ENCODE measurements at regions not wholly inside any gene's neighbourhood (a gene's known extent, or its start where the extent isn't known, plus 50 kb on each side); places are given as distances from the start of the nearest gene placed in this dataset.

- Histone ChIP-seq H3K9me2 (ENCODE audit: insufficient read depth) (no peaks in the 10 kb centered on the region), H4K20me1 (replicated peaks; ENCODE audit: insufficient read depth) (no peaks in the 10 kb centered on the region), H3K27ac (ENCODE audit: low read depth) (no peak overlapping the region), H3K27me3 (ENCODE audit: insufficient read depth) (no peaks in the 10 kb centered on the region), H2AFZ (no peak overlapping the region), H3K36me3 (ENCODE audit: insufficient read depth) (no peaks in the 10 kb centered on the region; the same call in 1 of the 2 replicates), H3K4me1 (ENCODE audit: insufficient read depth) (no peaks in the 10 kb centered on the region), H3K4me2 (no peak overlapping the region), H3F3A (replicated peaks; ENCODE audit: low read depth) (no peaks in the 10 kb centered on the region), H3K4me3 (no peak overlapping the region), H3K79me2 (replicated peaks; ENCODE audit: insufficient read depth) (no peaks in the 10 kb centered on the region)
- Mint-ChIP-seq H3K4me3 (no peak overlapping the region), H3K9me3 (peaks cover 3% of the 10 kb centered on the region; the same call in 2 of the 3 replicates), H3K36me3 (ENCODE audit: low read depth) (peaks cover 3% of the 10 kb centered on the region; the same call in 1 of the 3 replicates), H3K27ac (no peak overlapping the region), H3K4me1 (peaks cover 22% of the 10 kb centered on the region), H3K27me3 (ENCODE audit: insufficient read depth, low read depth, poor library complexity) (peaks cover 12% of the 10 kb centered on the region)
- no peak for ATAC-seq
- TF ChIP-seq STAT1 (IDR thresholded peaks at IDR 0.05; ENCODE audit: unreplicated experiment) = no peak
- TF ChIP-seq, protein P1, sequence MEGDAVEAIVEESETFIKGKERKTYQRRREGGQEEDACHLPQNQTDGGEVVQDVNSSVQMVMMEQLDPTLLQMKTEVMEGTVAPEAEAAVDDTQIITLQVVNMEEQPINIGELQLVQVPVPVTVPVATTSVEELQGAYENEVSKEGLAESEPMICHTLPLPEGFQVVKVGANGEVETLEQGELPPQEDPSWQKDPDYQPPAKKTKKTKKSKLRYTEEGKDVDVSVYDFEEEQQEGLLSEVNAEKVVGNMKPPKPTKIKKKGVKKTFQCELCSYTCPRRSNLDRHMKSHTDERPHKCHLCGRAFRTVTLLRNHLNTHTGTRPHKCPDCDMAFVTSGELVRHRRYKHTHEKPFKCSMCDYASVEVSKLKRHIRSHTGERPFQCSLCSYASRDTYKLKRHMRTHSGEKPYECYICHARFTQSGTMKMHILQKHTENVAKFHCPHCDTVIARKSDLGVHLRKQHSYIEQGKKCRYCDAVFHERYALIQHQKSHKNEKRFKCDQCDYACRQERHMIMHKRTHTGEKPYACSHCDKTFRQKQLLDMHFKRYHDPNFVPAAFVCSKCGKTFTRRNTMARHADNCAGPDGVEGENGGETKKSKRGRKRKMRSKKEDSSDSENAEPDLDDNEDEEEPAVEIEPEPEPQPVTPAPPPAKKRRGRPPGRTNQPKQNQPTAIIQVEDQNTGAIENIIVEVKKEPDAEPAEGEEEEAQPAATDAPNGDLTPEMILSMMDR (conservative IDR thresholded peaks at IDR 0.05; ENCODE audit: low read depth in 2 of 2) = no peak
- no peak for TF ChIP-seq POLR2AphosphoS5 (IDR thresholded peaks at IDR 0.05; ENCODE audit: low read depth)
- TF ChIP-seq CREB1 (CRISPR knock-in tag; IDR thresholded peaks at IDR 0.05; ENCODE audit: low read depth) = no peak
- TF ChIP-seq, protein P2, sequence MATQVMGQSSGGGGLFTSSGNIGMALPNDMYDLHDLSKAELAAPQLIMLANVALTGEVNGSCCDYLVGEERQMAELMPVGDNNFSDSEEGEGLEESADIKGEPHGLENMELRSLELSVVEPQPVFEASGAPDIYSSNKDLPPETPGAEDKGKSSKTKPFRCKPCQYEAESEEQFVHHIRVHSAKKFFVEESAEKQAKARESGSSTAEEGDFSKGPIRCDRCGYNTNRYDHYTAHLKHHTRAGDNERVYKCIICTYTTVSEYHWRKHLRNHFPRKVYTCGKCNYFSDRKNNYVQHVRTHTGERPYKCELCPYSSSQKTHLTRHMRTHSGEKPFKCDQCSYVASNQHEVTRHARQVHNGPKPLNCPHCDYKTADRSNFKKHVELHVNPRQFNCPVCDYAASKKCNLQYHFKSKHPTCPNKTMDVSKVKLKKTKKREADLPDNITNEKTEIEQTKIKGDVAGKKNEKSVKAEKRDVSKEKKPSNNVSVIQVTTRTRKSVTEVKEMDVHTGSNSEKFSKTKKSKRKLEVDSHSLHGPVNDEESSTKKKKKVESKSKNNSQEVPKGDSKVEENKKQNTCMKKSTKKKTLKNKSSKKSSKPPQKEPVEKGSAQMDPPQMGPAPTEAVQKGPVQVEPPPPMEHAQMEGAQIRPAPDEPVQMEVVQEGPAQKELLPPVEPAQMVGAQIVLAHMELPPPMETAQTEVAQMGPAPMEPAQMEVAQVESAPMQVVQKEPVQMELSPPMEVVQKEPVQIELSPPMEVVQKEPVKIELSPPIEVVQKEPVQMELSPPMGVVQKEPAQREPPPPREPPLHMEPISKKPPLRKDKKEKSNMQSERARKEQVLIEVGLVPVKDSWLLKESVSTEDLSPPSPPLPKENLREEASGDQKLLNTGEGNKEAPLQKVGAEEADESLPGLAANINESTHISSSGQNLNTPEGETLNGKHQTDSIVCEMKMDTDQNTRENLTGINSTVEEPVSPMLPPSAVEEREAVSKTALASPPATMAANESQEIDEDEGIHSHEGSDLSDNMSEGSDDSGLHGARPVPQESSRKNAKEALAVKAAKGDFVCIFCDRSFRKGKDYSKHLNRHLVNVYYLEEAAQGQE (IDR thresholded peaks at IDR 0.05; ENCODE audit: unreplicated experiment) = no peak
- TF ChIP-seq ZNF114 (CRISPR knock-in tag; IDR thresholded peaks at IDR 0.05) = no peak
- no peak for TF ChIP-seq ZNF331 (CRISPR knock-in tag; IDR thresholded peaks at IDR 0.05; ENCODE audit: low read depth)
- no peak for TF ChIP-seq ETS1 (IDR thresholded peaks at IDR 0.05)
- no peak for TF ChIP-seq NANOG (IDR thresholded peaks at IDR 0.05; ENCODE audit: borderline replicate concordance)
- TF ChIP-seq, protein P3, sequence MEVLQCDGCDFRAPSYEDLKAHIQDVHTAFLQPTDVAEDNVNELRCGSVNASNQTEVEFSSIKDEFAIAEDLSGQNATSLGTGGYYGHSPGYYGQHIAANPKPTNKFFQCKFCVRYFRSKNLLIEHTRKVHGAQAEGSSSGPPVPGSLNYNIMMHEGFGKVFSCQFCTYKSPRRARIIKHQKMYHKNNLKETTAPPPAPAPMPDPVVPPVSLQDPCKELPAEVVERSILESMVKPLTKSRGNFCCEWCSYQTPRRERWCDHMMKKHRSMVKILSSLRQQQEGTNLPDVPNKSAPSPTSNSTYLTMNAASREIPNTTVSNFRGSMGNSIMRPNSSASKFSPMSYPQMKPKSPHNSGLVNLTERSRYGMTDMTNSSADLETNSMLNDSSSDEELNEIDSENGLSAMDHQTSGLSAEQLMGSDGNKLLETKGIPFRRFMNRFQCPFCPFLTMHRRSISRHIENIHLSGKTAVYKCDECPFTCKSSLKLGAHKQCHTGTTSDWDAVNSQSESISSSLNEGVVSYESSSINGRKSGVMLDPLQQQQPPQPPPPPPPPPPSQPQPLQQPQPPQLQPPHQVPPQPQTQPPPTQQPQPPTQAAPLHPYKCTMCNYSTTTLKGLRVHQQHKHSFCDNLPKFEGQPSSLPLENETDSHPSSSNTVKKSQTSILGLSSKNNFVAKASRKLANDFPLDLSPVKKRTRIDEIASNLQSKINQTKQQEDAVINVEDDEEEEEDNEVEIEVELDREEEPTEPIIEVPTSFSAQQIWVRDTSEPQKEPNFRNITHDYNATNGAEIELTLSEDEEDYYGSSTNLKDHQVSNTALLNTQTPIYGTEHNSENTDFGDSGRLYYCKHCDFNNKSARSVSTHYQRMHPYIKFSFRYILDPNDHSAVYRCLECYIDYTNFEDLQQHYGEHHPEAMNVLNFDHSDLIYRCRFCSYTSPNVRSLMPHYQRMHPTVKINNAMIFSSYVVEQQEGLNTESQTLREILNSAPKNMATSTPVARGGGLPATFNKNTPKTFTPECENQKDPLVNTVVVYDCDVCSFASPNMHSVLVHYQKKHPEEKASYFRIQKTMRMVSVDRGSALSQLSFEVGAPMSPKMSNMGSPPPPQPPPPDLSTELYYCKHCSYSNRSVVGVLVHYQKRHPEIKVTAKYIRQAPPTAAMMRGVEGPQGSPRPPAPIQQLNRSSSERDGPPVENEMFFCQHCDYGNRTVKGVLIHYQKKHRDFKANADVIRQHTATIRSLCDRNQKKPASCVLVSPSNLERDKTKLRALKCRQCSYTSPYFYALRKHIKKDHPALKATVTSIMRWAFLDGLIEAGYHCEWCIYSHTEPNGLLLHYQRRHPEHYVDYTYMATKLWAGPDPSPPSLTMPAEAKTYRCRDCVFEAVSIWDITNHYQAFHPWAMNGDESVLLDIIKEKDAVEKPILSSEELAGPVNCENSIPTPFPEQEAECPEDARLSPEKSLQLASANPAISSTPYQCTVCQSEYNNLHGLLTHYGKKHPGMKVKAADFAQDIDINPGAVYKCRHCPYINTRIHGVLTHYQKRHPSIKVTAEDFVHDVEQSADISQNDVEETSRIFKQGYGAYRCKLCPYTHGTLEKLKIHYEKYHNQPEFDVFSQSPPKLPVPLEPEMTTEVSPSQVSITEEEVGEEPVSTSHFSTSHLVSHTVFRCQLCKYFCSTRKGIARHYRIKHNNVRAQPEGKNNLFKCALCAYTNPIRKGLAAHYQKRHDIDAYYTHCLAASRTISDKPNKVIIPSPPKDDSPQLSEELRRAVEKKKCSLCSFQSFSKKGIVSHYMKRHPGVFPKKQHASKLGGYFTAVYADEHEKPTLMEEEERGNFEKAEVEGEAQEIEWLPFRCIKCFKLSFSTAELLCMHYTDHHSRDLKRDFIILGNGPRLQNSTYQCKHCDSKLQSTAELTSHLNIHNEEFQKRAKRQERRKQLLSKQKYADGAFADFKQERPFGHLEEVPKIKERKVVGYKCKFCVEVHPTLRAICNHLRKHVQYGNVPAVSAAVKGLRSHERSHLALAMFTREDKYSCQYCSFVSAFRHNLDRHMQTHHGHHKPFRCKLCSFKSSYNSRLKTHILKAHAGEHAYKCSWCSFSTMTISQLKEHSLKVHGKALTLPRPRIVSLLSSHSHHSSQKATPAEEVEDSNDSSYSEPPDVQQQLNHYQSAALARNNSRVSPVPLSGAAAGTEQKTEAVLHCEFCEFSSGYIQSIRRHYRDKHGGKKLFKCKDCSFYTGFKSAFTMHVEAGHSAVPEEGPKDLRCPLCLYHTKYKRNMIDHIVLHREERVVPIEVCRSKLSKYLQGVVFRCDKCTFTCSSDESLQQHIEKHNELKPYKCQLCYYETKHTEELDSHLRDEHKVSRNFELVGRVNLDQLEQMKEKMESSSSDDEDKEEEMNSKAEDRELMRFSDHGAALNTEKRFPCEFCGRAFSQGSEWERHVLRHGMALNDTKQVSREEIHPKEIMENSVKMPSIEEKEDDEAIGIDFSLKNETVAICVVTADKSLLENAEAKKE (CRISPR knock-in tag; IDR thresholded peaks at IDR 0.05) = no peak
- no peak for TF ChIP-seq EZH2 (IDR thresholded peaks at IDR 0.05; ENCODE audit: low read depth, unreplicated experiment)
- TF ChIP-seq JUNB (IDR thresholded peaks at IDR 0.05; ENCODE audit: unreplicated experiment) = no peak
- TF ChIP-seq EZH2phosphoT487 (IDR thresholded peaks at IDR 0.05; ENCODE audit: unreplicated experiment) = no peak
- no peak for DNase-seq (ENCODE audit: low spot score)
Observed at GRCh38 chr22:48783821-48784266, 1043.8 kb downstream of the BRD1 start.

Data from GM23338 (cell line).